ENCODE measurements at regions not wholly inside any gene's neighbourhood (a gene's known extent, or its start where the extent isn't known, plus 50 kb on each side); places are given as distances from the start of the nearest gene placed in this dataset.

GRCh38 chr3:111472556-111472955 is 69.4 kb upstream of the CD96 start:
- no peak for FAIRE-seq
- DNase-seq (ENCODE audit: low spot score) = no peak

- FAIRE-seq (no peak), DNase-seq (ENCODE audit: low spot score) (no peak)
These were observed 68.4 kb upstream of the CD96 start for GRCh38 chr3:111473550-111473949.

GRCh38 chr3:111476701-111477100 is 65.3 kb upstream of the CD96 start:
- DNase-seq (ENCODE audit: low spot score) = no peak
- FAIRE-seq = no peak

GRCh38 chr3:111480091-111480490 is 61.9 kb upstream of the CD96 start:
- no peak for DNase-seq (ENCODE audit: low spot score)
- no peak for FAIRE-seq

GRCh38 chr3:111481551-111481950 is 60.4 kb upstream of the CD96 start:
- DNase-seq (ENCODE audit: low spot score) (no peak), FAIRE-seq (no peak)

GRCh38 chr3:111482574-111482973 is 59.4 kb upstream of the CD96 start:
- DNase-seq (ENCODE audit: low spot score) (no peak), FAIRE-seq (no peak)

GRCh38 chr3:111485086-111485485 is 56.9 kb upstream of the CD96 start:
- FAIRE-seq (no peak), DNase-seq (ENCODE audit: low spot score) (no peak)
